Stimulated activated CD8-positive, alpha-beta memory T cell treated with anti-CD3 and anti-CD28 coated beads, Interleukin-4, amount 100 ng/mL, for 1 hour (primary cell): ENCODE measurements at regions not wholly inside any gene's neighbourhood (a gene's known extent, or its start where the extent isn't known, plus 50 kb on each side); places are given as distances from the start of the nearest gene placed in this dataset.
A peak's percentile ranks its signal among the peaks of the same experiment; 100 is the strongest.

ENCODE experiments used
- DNase-seq, 2 donors: peaks; one replicate each; pipeline ENCODE4 v3.0.0-alpha.2; 2020; ENCODE audit warnings: low read depth in 2 of 2, low spot score in 1 of 2

GRCh38 chr10:78292250-78292981 lies 258.8 kb downstream of the RPS24 start:
- DNase-seq: no peak

GRCh38 chr10:78292982-78293865 lies 259.6 kb downstream of the RPS24 start:
- no peak for DNase-seq

- no peak for DNase-seq
These were observed 261.6 kb downstream of the RPS24 start for GRCh38 chr10:78295242-78295641.

GRCh38 chr10:78296785-78297184 lies 263.1 kb downstream of the RPS24 start:
- no peak for DNase-seq

- no peak for DNase-seq
These were observed 264.3 kb downstream of the RPS24 start for GRCh38 chr10:78297997-78298396.

- no peak for DNase-seq
These were observed 265.2 kb downstream of the RPS24 start for GRCh38 chr10:78298835-78299234.

GRCh38 chr10:78299851-78300468 lies 266.3 kb downstream of the RPS24 start:
- no peak for DNase-seq

- no peak for DNase-seq
These were observed 266.9 kb downstream of the RPS24 start for GRCh38 chr10:78300526-78300925.

- DNase-seq: no peak
These were observed 267.8 kb downstream of the RPS24 start for GRCh38 chr10:78301481-78301880.

GRCh38 chr10:78301891-78302738 lies 268.5 kb downstream of the RPS24 start:
- DNase-seq: no peak

GRCh38 chr10:78302739-78302988 lies 269.0 kb downstream of the RPS24 start:
- DNase-seq: no peak

- DNase-seq: peak; percentile 81 to 94
These were observed 269.6 kb downstream of the RPS24 start for GRCh38 chr10:78302989-78303854.

- DNase-seq: no peak
These were observed 270.7 kb downstream of the RPS24 start for GRCh38 chr10:78304091-78305045.

GRCh38 chr10:78305311-78305710 lies 271.6 kb downstream of the RPS24 start:
- DNase-seq: no peak

- no peak for DNase-seq
These were observed 272.7 kb downstream of the RPS24 start for GRCh38 chr10:78306358-78306757.

GRCh38 chr10:78307576-78307975 lies 273.9 kb downstream of the RPS24 start:
- no peak for DNase-seq

- no peak for DNase-seq
These were observed 276.0 kb downstream of the RPS24 start for GRCh38 chr10:78309536-78310237.

GRCh38 chr10:78310481-78311080 lies 276.9 kb downstream of the RPS24 start:
- DNase-seq: no peak
